GM21717 (cell line): ENCODE measurements at regions not wholly inside any gene's neighbourhood (a gene's known extent, or its start where the extent isn't known, plus 50 kb on each side); places are given as distances from the start of the nearest gene placed in this dataset.
"Not testable (repeated sequence)": the region's sequence is repeated elsewhere in the genome, so short reads cannot be mapped to it uniquely, and the experiment has no call there.

ENCODE experiments used
- ATAC-seq: cut with Tn5 transposase; IDR thresholded peaks from one replicate; pipeline ENCODE4 v1.9.1; 2021; ENCODE audit warnings: mild to moderate bottlenecking, moderate library complexity; ENCODE audit not compliant: unreplicated experiment

- peak; percentile 64 for ATAC-seq
These were observed 51.2 kb upstream of the CARD11 start for GRCh38 chr7:3094701-3095445.

DNA sequence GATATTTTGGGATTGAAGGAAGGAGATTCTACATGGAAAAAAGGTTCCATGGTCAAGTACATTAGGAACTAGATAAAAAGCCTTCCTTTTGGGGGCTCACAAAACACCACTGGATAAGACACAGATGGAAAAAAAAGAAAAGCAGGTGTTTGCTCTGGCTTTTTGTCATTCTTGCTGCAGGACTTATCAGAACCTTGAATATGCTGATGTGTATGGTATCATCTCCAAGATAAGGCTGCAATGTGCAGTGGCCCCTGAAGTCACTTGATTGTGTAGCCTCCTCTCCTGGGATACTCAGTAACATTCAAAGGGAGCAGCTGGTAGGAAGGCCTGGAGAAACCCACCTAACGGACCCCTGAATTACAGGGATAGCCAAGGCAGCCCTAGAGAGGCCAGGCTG is 54.1 kb upstream of the CARD11 start:
- ATAC-seq = no peak

- ATAC-seq = no peak
These were observed 58.5 kb upstream of the CARD11 start for GRCh38 chr7:3102159-3102558.

DNA sequence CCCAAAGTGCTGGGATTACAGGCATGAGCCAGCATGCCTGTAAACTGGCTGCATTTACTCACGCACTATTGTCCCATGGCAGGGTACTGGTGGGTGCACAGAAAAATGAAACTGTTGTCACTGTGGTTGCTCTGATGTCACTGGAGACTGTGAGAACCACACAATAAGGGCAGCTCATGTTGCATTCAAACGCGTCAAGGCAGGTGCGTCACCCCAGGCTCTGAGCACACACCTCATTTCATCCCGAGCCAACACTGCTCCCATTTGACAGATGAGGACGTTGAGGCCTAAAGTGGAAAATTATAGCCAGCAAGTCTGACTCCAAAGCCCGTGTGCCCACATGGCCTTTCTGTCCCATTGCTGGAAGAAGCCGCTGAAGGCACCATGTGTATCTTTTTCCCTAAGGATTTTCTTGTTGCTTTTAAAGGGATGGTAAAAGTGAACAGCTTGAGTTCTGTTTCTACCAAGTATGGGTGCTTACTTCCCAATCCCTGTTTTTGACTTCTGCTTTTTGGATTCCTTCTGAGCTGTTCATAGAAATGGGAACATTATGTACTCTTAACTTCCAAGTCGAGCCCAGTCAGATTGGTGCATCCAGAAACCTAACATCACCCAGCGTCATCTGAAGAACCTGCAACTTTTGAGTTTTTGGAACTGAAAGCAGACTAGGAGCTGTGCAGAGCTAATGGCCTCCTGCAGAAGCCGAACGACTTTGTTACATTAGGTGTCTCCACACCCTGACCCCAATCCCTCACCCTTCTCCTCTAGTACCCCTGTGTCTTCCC is 60.1 kb upstream of the CARD11 start:
- no peak for ATAC-seq

DNA sequence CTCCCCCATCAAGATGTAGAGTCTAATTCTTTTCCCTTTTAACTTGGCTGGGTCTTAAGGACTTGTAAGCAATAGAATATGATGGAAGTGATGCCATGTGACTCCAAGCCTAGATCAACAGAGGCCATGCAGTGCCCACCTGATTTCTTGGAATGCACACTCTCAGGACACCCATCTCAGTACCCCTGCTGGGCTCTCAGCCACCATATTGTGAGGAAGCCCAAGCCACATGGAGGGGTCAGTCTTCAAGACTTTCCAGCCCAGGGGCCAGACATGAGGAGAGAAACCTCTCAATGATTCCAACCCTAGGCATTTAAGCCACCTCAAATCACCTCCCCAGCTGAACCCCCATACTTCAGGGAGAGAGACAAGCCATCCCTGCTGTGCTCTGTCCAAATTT is 62.2 kb upstream of the CARD11 start:
- no peak for ATAC-seq

GRCh38 chr7:3106361-3106826 is 62.7 kb upstream of the CARD11 start:
- ATAC-seq = no peak

DNA sequence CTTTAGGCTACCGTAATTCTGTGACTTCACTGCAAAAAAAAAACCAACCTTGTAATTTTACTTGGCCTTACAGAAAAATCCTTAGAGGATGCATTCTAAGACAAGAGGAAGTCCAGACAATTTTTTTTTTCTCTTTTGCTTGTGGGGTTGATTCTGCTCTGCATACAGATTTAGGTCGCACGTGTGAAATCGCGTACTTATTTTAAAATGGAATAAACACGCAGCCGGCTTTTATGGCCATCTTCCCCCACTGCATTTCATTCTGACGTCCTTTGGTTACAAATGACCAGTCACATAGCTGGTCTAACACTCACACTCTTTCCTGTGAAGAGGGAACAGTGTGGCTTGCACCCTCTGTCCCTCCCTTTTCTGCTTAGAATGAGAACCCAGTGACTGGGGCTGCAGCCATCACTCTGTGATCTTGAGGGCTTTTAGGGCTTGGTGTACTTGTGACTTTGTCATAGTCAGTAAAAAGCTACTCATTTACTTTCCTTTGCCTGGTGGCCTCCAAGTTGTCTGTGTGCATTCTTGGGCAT is 63.6 kb upstream of the CARD11 start:
- no peak for ATAC-seq

DNA sequence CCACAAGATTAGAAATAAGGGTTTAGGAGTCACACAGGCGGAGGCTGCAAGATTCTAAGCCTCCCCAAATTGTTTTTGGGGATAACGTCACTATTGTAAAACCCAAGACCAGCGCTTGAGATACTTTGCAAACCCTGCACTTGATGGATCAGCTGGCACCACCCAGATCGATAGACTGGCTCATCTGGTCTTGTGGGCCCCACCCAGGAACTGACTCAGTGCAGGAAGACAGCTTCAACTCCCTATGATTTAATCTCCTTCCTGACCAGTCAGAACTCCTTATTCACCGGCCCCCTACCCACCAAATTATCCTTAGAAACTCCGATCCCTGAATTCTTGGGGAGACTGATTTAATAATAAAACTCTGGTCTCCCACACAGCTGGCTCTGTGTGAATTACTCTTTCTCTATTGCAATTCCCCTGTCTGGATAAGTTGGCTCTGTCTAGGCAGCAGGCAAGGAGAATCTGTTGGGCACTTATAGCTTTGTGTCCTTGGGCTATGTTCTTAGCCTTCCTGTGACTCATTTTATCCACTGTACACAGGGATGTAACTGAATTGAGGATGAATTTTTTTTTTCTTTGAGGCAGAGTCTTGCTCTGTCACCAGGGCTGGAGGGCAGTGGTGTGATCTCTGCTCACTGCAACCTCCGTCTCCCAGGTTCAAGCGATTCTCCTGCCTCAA is 64.4 kb upstream of the CARD11 start:
- ATAC-seq = no peak

DNA sequence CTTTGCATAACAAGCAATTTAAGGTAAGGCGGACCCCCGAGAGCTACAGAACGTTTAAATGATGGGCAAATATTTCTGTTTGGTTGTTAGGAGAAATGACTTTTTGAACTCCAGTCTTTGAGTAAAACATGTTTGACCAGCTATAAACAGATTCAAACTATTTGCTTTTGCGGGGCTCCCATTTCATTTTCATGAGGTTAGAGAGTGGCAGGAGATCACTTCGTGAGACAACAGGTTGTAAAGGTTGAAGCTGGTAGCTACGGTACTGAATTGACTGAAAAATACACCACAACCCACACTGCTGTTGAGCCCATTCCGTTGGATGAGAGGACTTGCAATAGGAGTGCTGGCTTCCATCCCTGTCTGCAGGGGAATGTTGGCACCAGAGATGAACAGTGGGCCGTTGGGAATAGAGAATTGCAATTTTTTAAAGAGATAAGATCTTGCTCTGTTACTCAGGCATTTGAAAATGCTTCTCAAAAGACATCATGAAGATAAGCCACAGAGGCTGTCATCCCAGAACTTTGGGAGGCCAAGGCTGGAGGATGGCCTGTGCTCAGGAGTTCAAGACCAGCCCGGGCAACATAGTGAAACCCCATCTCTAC is 65.7 kb upstream of the CARD11 start:
- ATAC-seq = no peak

- no peak for ATAC-seq
These were observed 68.9 kb upstream of the CARD11 start for GRCh38 chr7:3112479-3113134.

DNA sequence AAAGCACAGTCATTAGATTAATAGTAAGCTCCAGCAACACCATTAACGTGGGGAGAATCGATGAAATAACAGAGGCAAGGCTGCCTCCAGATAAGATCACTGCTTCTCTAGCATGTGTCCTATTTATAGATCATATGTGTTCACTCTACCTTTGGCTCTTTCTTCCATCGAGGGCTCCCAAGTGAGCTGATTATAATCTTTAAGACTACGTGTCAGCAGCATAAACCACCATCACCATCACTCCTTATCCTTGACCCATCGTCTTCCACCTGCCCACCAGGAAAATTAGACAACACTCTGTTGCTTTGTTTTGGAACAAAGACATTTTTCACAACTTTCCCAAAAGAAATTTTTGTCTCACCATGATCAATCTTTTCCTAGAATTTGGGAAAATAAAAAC is 71.2 kb upstream of the CARD11 start:
- no peak for ATAC-seq

- no peak for ATAC-seq
These were observed 73.4 kb upstream of the CARD11 start for GRCh38 chr7:3117081-3117480.

- no peak for ATAC-seq
These were observed 74.0 kb upstream of the CARD11 start for GRCh38 chr7:3117488-3118231.

- not testable (repeated sequence) for ATAC-seq
These were observed 75.8 kb upstream of the CARD11 start for GRCh38 chr7:3119352-3119927.

DNA sequence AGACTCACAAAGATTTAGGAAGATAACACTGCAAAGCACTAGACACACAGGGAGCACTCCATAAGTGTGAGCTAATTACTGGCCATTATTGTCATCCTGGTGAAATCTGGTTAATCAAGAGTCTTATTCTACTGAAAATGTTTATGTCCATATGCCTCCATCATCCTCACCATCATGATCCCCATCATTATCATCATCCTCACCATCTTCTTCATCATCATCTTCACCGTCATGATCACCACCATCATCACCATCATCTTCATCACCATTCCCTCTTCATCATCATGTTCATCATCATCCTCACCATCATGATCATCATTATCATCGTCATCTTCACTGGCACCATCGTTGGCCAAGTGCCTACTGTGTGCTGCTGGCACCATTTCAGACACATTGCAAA is 76.3 kb upstream of the CARD11 start:
- no peak for ATAC-seq

DNA sequence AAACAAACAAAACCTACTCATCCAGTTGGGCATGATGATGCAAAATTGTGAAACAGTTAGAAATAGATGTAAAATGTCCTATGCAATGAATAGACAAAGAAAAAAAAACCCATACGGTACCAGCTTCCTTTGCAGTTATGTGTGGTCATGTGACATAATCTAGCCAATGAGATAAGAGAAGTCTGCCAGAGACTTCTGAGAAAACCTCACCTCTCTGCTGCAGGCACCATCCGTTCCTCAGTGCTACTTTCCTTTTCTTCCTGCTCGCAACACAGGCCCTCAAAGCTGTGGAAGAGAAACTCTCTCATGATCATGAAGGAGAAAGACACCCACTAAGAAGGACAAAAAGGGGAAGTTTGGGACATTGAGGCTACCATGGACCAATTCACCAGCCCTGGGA is 76.8 kb upstream of the CARD11 start:
- no peak for ATAC-seq

GRCh38 chr7:3128857-3129490 is 85.3 kb upstream of the CARD11 start:
- ATAC-seq = no peak

- ATAC-seq = no peak
These were observed 90.2 kb upstream of the CARD11 start for GRCh38 chr7:3133811-3134385.

- ATAC-seq = no peak
These were observed 91.1 kb upstream of the CARD11 start for GRCh38 chr7:3134745-3135144.
